ENCODE measurements at regions not wholly inside any gene's neighbourhood (a gene's known extent, or its start where the extent isn't known, plus 50 kb on each side); places are given as distances from the start of the nearest gene placed in this dataset.
A peak's percentile ranks its signal among the peaks of the same experiment; 100 is the strongest.

- TF ChIP-seq POLR2A (IDR thresholded peaks at IDR 0.05; ENCODE audit: low read depth, low read length) (peak; percentile 78), DPF2 (IDR thresholded peaks at IDR 0.05) (peak; percentile 94), CTCF (IDR thresholded peaks at IDR 0.05 in 2 of 3, conservative IDR thresholded peaks at IDR 0.05 in 1 of 3; ENCODE audit: control insufficient read depth in 2 of 3, extremely low read depth in 1 of 3, insufficient read depth in 1 of 3, low read depth in 3 of 3, low read length in 3 of 3) (peak in 1 of 3 experiments; percentile 9; a peak in 1 of 6 replicates), TARDBP (IDR thresholded peaks at IDR 0.05; ENCODE audit: borderline replicate concordance) (0 out of 2 replicates have a peak, but pooled peaks have one; percentile 76), MYB (IDR thresholded peaks at IDR 0.05; ENCODE audit: borderline replicate concordance, low read depth, low read length) (peak; percentile 82), CEBPB (IDR thresholded peaks at IDR 0.05; ENCODE audit: borderline replicate concordance in 1 of 2, low read depth in 2 of 2, low read length in 2 of 2) (peak in 1 of 2 experiments; percentile 69; a peak in 2 of 4 replicates), MAX (IDR thresholded peaks at IDR 0.05; ENCODE audit: low read depth, low read length) (0 out of 2 replicates have a peak, but pooled peaks have one; percentile 37), ZBED1 (IDR thresholded peaks at IDR 0.05; ENCODE audit: borderline replicate concordance) (peak; percentile 99), HDGF (IDR thresholded peaks at IDR 0.05) (0 out of 2 replicates have a peak, but pooled peaks have one; percentile 57), KAT2A (conservative IDR thresholded peaks at IDR 0.05; ENCODE audit: control insufficient read depth, low read depth, low read length) (no peak), SMARCA5 (IDR thresholded peaks at IDR 0.05) (no peak), PAX5 (IDR thresholded peaks at IDR 0.05; ENCODE audit: borderline replicate concordance, low read depth, low read length) (peak; percentile 99), NFYB (IDR thresholded peaks at IDR 0.05; ENCODE audit: insufficient read depth, low read depth, low read length) (no peak), ZBTB11 (CRISPR knock-in tag; IDR thresholded peaks at IDR 0.05) (no peak), KLF5 (IDR thresholded peaks at IDR 0.05; ENCODE audit: partially characterized antibody) (peak; percentile 83), CBFB (IDR thresholded peaks at IDR 0.05; ENCODE audit: low read depth) (peak; percentile 53; the same call in 1 of the 2 replicates)
- TF ChIP-seq, protein P1, sequence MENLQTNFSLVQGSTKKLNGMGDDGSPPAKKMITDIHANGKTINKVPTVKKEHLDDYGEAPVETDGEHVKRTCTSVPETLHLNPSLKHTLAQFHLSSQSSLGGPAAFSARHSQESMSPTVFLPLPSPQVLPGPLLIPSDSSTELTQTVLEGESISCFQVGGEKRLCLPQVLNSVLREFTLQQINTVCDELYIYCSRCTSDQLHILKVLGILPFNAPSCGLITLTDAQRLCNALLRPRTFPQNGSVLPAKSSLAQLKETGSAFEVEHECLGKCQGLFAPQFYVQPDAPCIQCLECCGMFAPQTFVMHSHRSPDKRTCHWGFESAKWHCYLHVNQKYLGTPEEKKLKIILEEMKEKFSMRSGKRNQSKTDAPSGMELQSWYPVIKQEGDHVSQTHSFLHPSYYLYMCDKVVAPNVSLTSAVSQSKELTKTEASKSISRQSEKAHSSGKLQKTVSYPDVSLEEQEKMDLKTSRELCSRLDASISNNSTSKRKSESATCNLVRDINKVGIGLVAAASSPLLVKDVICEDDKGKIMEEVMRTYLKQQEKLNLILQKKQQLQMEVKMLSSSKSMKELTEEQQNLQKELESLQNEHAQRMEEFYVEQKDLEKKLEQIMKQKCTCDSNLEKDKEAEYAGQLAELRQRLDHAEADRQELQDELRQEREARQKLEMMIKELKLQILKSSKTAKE (IDR thresholded peaks at IDR 0.05; ENCODE audit: low read depth, poor library complexity, severe bottlenecking) = peak; percentile 60
- TF ChIP-seq, protein P2, sequence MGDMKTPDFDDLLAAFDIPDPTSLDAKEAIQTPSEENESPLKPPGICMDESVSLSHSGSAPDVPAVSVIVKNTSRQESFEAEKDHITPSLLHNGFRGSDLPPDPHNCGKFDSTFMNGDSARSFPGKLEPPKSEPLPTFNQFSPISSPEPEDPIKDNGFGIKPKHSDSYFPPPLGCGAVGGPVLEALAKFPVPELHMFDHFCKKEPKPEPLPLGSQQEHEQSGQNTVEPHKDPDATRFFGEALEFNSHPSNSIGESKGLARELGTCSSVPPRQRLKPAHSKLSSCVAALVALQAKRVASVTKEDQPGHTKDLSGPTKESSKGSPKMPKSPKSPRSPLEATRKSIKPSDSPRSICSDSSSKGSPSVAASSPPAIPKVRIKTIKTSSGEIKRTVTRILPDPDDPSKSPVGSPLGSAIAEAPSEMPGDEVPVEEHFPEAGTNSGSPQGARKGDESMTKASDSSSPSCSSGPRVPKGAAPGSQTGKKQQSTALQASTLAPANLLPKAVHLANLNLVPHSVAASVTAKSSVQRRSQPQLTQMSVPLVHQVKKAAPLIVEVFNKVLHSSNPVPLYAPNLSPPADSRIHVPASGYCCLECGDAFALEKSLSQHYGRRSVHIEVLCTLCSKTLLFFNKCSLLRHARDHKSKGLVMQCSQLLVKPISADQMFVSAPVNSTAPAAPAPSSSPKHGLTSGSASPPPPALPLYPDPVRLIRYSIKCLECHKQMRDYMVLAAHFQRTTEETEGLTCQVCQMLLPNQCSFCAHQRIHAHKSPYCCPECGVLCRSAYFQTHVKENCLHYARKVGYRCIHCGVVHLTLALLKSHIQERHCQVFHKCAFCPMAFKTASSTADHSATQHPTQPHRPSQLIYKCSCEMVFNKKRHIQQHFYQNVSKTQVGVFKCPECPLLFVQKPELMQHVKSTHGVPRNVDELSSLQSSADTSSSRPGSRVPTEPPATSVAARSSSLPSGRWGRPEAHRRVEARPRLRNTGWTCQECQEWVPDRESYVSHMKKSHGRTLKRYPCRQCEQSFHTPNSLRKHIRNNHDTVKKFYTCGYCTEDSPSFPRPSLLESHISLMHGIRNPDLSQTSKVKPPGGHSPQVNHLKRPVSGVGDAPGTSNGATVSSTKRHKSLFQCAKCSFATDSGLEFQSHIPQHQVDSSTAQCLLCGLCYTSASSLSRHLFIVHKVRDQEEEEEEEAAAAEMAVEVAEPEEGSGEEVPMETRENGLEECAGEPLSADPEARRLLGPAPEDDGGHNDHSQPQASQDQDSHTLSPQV (IDR thresholded peaks at IDR 0.05) = no peak
Measured at GRCh38 chr15:99511866-99512661, 53.7 kb upstream of the MEF2A start (continued).
